ENCODE measurements at regions not wholly inside any gene's neighbourhood (a gene's known extent, or its start where the extent isn't known, plus 50 kb on each side); places are given as distances from the start of the nearest gene placed in this dataset.

GRCh38 chr5:154134499-154134898 is 56.0 kb upstream of the GALNT10 start:
- WGBS: 86% methylated on average over 2 of the region's 2 CpGs
- no peaks in the 10 kb centered on the region for H3K9me3 ChIP-seq (ENCODE audit: control insufficient read depth in 4 of 4, low read length in 3 of 4)
- H3K27ac ChIP-seq (ENCODE audit: low read depth in 1 of 2, low read length in 2 of 2): no peak overlapping the region
- H3K36me3 ChIP-seq (ENCODE audit: control insufficient read depth in 4 of 4, insufficient read depth in 3 of 4, low read depth in 1 of 4, low read length in 3 of 4): no peaks in the 10 kb centered on the region
- TF ChIP-seq NR2F2 (IDR thresholded peaks at IDR 0.05) (no peak), HNF4A (conservative IDR thresholded peaks at IDR 0.05) (no peak), JUND (IDR thresholded peaks at IDR 0.05) (no peak), TAF1 (conservative IDR thresholded peaks at IDR 0.05) (no peak), ATF3 (IDR thresholded peaks at IDR 0.05) (no peak), FOXA1 (IDR thresholded peaks at IDR 0.05) (no peak), SP1 (IDR thresholded peaks at IDR 0.05) (no peak), EGR1 (IDR thresholded peaks at IDR 0.05; ENCODE audit: low read depth in 2 of 2) (no peak), YY1 (IDR thresholded peaks at IDR 0.05) (no peak), RAD21 (IDR thresholded peaks at IDR 0.05) (no peak)
- TF ChIP-seq, protein P1, sequence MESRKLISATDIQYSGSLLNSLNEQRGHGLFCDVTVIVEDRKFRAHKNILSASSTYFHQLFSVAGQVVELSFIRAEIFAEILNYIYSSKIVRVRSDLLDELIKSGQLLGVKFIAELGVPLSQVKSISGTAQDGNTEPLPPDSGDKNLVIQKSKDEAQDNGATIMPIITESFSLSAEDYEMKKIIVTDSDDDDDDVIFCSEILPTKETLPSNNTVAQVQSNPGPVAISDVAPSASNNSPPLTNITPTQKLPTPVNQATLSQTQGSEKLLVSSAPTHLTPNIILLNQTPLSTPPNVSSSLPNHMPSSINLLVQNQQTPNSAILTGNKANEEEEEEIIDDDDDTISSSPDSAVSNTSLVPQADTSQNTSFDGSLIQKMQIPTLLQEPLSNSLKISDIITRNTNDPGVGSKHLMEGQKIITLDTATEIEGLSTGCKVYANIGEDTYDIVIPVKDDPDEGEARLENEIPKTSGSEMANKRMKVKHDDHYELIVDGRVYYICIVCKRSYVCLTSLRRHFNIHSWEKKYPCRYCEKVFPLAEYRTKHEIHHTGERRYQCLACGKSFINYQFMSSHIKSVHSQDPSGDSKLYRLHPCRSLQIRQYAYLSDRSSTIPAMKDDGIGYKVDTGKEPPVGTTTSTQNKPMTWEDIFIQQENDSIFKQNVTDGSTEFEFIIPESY (IDR thresholded peaks at IDR 0.05): no peak
- H3K4me3 ChIP-seq (ENCODE audit: low read depth in 1 of 3, low read length in 3 of 3): no peak overlapping the region
- no peaks in the 10 kb centered on the region for H3K4me1 ChIP-seq (ENCODE audit: control insufficient read depth in 4 of 4, insufficient read depth in 4 of 4, low read length in 3 of 4)
- DNase-seq (ENCODE audit: low spot score): no peak
- no peaks in the 10 kb centered on the region for H3K27me3 ChIP-seq (ENCODE audit: control insufficient read depth in 4 of 4, insufficient read depth in 4 of 4, low read length in 3 of 4)
- no peak overlapping the region for H3K9ac ChIP-seq (ENCODE audit: low read depth in 1 of 2, low read length in 2 of 2)

DNA sequence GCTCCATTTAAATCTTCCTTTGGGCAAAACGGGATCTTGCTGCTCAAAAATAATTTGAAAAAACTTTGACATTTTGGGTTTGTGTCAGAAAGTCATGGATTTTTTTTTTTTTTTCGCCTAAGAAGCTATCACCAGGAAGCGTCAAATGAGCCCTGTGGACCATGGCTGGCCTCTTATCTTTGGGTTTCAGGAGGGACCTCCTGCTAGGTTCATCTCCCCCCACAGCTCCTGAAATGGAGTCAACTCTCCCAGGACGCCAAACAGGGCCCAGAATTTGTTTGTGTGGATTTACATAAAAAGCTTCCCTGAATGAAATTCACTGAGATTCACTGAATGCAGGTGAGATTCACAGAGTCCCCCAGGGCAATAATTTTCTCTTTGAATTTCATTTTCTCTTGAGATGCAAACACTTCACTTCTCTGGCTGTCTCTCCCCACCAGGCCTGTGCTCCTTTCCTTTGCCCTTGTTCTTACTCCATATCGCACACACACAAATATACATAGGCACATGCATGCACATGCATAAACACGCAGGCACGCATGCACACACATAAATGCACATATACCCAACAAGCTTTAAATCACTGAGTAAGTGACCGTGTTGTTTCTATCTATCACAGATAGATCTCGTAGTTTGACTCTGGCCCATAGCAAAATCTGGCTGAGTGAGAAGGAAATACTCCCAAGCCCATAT is 55.3 kb upstream of the GALNT10 start:
- TF ChIP-seq SP1 (IDR thresholded peaks at IDR 0.05) (no peak), GABPA (IDR thresholded peaks at IDR 0.05 in 1 of 2, conservative IDR thresholded peaks at IDR 0.05 in 1 of 2) (no peak), JUND (IDR thresholded peaks at IDR 0.05) (no peak), TAF1 (conservative IDR thresholded peaks at IDR 0.05) (no peak), RXRA (IDR thresholded peaks at IDR 0.05) (no peak), YY1 (IDR thresholded peaks at IDR 0.05) (no peak), FOXA1 (IDR thresholded peaks at IDR 0.05) (no peak), FOXA2 (IDR thresholded peaks at IDR 0.05) (no peak), NR2F2 (IDR thresholded peaks at IDR 0.05) (no peak), HNF4G (IDR thresholded peaks at IDR 0.05) (no peak), ATF3 (IDR thresholded peaks at IDR 0.05) (no peak), MAX (IDR thresholded peaks at IDR 0.05) (no peak), RAD21 (IDR thresholded peaks at IDR 0.05) (no peak), EGR1 (IDR thresholded peaks at IDR 0.05; ENCODE audit: low read depth in 2 of 2) (no peak), HNF4A (conservative IDR thresholded peaks at IDR 0.05) (no peak)
- TF ChIP-seq, protein P1 (IDR thresholded peaks at IDR 0.05): no peak
- TF ChIP-seq, protein P2, sequence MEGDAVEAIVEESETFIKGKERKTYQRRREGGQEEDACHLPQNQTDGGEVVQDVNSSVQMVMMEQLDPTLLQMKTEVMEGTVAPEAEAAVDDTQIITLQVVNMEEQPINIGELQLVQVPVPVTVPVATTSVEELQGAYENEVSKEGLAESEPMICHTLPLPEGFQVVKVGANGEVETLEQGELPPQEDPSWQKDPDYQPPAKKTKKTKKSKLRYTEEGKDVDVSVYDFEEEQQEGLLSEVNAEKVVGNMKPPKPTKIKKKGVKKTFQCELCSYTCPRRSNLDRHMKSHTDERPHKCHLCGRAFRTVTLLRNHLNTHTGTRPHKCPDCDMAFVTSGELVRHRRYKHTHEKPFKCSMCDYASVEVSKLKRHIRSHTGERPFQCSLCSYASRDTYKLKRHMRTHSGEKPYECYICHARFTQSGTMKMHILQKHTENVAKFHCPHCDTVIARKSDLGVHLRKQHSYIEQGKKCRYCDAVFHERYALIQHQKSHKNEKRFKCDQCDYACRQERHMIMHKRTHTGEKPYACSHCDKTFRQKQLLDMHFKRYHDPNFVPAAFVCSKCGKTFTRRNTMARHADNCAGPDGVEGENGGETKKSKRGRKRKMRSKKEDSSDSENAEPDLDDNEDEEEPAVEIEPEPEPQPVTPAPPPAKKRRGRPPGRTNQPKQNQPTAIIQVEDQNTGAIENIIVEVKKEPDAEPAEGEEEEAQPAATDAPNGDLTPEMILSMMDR (IDR thresholded peaks at IDR 0.05; ENCODE audit: low read depth, low read length, missing input control): no peak
- TF ChIP-seq, protein P3, sequence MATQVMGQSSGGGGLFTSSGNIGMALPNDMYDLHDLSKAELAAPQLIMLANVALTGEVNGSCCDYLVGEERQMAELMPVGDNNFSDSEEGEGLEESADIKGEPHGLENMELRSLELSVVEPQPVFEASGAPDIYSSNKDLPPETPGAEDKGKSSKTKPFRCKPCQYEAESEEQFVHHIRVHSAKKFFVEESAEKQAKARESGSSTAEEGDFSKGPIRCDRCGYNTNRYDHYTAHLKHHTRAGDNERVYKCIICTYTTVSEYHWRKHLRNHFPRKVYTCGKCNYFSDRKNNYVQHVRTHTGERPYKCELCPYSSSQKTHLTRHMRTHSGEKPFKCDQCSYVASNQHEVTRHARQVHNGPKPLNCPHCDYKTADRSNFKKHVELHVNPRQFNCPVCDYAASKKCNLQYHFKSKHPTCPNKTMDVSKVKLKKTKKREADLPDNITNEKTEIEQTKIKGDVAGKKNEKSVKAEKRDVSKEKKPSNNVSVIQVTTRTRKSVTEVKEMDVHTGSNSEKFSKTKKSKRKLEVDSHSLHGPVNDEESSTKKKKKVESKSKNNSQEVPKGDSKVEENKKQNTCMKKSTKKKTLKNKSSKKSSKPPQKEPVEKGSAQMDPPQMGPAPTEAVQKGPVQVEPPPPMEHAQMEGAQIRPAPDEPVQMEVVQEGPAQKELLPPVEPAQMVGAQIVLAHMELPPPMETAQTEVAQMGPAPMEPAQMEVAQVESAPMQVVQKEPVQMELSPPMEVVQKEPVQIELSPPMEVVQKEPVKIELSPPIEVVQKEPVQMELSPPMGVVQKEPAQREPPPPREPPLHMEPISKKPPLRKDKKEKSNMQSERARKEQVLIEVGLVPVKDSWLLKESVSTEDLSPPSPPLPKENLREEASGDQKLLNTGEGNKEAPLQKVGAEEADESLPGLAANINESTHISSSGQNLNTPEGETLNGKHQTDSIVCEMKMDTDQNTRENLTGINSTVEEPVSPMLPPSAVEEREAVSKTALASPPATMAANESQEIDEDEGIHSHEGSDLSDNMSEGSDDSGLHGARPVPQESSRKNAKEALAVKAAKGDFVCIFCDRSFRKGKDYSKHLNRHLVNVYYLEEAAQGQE (IDR thresholded peaks at IDR 0.05): no peak
- WGBS: 81% methylated on average over 9 of the region's 9 CpGs
- no peaks in the 10 kb centered on the region for H3K36me3 ChIP-seq (ENCODE audit: control insufficient read depth in 4 of 4, insufficient read depth in 3 of 4, low read depth in 1 of 4, low read length in 3 of 4)
- no peak overlapping the region for H3K9ac ChIP-seq (ENCODE audit: low read depth in 1 of 2, low read length in 2 of 2)
- no peak for DNase-seq (ENCODE audit: low spot score)
- no peaks in the 10 kb centered on the region for H3K9me3 ChIP-seq (ENCODE audit: control insufficient read depth in 4 of 4, low read length in 3 of 4)
- no peak overlapping the region for H3K27ac ChIP-seq (ENCODE audit: low read depth in 1 of 2, low read length in 2 of 2)
- no peaks in the 10 kb centered on the region for H3K27me3 ChIP-seq (ENCODE audit: control insufficient read depth in 4 of 4, insufficient read depth in 4 of 4, low read length in 3 of 4)
- H3K4me3 ChIP-seq (ENCODE audit: low read depth in 1 of 3, low read length in 3 of 3): no peak overlapping the region
- no peaks in the 10 kb centered on the region for H3K4me1 ChIP-seq (ENCODE audit: control insufficient read depth in 4 of 4, insufficient read depth in 4 of 4, low read length in 3 of 4)

Data from liver (tissue), 8 donors.